Activated CD4-positive, alpha-beta T cell treated with anti-CD3 and anti-CD28 coated beads, Interleukin-2, amount 50 U/mL, for 24 hours (primary cell): ENCODE measurements at regions not wholly inside any gene's neighbourhood (a gene's known extent, or its start where the extent isn't known, plus 50 kb on each side); places are given as distances from the start of the nearest gene placed in this dataset.
"Not testable (repeated sequence)": the region's sequence is repeated elsewhere in the genome, so short reads cannot be mapped to it uniquely, and the experiment has no call there.

ENCODE experiments used
- DNase-seq, 2 donors: peaks; one replicate each; pipeline ENCODE4 v3.0.0-alpha.2; 2020; ENCODE audit warnings: low read depth in 1 of 2, low spot score in 1 of 2

DNA sequence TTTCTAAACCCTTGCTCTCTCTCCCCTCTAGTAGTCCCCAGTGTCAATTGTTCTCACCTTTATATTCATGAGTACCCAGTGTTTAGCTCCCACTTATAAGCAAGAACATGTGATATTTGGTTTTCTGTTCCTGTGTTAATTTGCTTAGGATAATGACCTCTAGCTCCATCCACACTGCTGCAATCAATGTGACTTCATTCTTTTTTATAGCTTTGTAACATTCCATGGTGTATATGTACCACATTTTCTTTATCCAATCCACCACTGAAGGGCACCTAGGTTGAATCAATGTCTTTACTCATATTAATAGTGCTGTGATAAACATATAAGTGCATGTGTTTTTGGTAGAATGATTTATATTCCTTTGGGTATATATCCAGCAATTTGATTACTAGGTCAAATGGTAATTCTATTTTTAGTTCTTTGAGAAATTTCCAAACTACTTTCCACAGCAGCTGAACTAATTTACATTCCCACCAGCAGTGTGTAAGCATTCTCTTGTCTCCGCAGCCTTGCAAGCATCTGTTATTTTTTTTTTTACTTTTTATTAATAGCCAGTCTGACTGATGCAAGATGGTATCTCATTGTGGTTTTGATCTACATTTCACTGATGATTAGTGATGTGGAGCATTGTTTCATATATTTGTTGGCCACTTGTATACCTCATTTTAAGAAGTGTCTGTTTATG, 277.8 kb downstream of the LTN1 start:
- DNase-seq: no peak

DNA sequence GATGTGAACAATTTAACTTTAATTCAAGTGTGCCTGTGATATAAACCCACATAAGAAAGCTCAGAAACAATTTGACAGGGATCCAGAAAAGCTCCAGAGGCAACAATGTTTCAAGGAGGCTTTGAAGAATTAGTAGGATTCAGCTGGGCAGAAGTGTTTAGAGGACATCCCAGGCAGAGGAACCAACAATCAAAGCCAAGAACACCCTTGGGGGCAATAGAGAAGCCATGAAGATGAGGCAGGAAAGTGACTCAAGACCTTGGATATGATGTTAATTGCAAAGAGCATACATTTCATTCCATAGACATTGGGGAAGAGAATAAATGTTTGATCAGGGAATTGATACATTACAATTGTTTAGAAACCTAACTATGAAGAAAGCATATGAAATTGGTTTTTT, 280.3 kb downstream of the LTN1 start:
- no peak for DNase-seq

DNA sequence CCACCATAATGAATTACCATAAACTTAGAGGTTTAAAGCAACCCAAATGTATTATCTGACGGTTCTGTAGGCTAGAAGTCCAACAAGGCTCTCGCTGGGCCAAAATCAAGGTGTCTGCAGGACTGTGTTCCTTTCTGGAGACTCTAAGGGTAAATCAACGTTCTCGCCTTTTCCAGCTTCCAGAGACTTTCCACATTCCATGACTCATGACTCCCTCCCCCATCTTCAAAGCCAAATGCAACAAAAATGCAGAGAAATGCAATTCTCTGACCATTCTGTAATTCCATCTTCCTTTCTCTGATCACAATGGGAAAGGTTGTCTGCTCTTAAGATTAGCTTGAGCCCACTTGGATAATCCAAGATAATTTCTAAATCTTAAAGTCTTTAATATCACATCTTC, 287.1 kb downstream of the LTN1 start:
- no peak for DNase-seq

DNA sequence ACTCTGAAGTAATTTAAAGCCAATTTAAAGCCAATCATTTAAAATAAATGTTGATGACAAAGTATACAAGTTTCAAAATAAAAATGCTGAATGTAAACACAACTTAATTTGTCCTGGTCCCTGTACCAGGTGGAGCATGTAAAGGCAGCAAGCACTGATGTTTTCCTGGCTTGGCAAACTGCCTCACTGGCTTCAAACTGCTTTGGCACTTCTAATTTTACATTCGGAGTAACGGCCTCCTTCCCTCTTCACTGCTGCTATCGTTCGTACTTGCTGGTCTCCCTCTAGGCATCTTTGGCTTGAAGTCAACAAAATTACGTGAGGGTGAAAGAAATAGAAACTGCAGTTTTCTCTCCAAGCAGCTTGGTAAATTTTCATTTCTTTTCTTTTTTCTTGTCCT, 287.9 kb downstream of the LTN1 start:
- DNase-seq: no peak

- DNase-seq: no peak
Measured at GRCh38 chr21:28703861-28704260, 288.8 kb downstream of the LTN1 start.

GRCh38 chr21:28699596-28700259, 292.9 kb downstream of the LTN1 start:
- no peak for DNase-seq

DNA sequence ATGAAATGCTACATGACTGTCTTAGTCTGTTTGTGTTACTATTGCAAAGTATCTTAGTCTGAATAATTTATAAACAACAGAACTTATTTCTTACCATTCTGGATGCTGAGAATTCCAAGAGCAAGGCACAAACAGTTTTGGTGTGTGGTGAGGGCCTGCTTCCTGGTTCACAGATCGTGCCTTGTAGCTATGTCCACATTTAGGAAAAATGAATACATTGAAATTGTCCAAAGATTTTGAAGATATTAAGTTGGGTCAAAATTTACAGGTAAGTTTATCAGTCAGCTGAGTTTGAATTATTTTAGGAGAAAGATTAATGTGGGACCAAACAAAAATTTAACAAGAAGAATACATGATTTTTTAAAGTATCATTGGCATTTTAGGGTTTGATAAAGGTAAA, 293.5 kb downstream of the LTN1 start:
- no peak for DNase-seq

- DNase-seq: no peak
Measured at GRCh38 chr21:28696844-28697410, 295.8 kb downstream of the LTN1 start.

- DNase-seq: no peak
Measured at GRCh38 chr21:28693476-28693875, 299.2 kb downstream of the LTN1 start.

GRCh38 chr21:28690196-28690595, 302.5 kb downstream of the LTN1 start:
- DNase-seq: no peak

- no peak for DNase-seq
Measured at GRCh38 chr21:28688381-28688780, 304.3 kb downstream of the LTN1 start.

GRCh38 chr21:28687586-28687985, 305.1 kb downstream of the LTN1 start:
- DNase-seq: no peak

GRCh38 chr21:28683982-28684752, 308.5 kb downstream of the LTN1 start:
- no peak for DNase-seq

DNA sequence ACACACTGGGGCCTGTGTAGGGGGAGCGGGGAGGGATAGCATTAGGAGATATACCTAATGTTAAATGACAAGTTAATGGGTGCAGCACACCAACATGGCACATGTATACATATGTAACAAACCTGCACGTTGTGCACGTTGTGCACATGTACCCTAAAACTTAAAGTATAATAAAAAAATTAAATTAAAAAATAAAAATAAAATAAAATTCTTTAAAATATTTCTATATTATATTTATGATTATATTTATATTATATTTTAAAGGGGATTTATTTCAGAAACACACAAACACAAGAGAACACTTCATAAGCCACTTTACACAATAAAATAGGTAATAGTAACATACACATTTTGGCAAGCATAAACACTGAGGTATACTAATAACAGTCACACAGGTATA, 309.8 kb downstream of the LTN1 start:
- not testable (repeated sequence) for DNase-seq

- DNase-seq: not testable (repeated sequence)
Measured at GRCh38 chr21:28677096-28677495, 315.6 kb downstream of the LTN1 start.

DNA sequence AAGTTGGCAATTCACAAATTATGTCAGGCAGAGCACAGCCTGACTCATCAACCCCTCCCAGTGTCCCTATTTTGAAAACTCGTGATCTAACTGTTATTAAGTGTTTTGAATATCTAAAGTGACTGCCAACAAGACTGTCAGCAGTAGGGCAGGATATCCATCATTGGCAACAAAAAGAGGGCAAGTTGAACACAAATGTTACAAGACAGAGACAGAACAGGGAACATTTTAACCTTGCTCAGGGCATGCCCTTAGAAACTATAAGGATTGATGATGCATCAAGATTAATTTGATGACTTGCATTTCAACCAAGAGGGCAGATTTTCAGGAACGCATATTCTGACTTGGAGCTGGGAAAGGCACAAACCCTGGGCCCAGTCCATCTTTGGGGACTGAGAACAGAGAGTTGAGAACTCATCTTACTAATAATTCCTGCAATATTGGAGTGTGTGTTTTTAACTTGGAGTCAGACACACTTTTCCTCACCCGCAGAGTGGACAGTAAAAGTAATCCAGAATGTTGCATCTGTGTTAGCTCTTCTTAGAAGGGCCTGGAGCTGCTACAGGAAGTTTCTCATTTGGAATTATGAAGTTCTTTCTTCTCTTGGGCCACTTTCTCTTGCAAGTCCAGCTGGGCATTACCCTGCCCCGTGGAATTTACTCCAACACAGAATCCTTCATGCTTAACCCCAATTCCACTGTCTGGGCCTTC, 317.2 kb downstream of the LTN1 start:
- DNase-seq: no peak

- DNase-seq: no peak
Measured at GRCh38 chr21:28674763-28675162, 317.9 kb downstream of the LTN1 start.

- DNase-seq: no peak
Measured at GRCh38 chr21:28671549-28672195, 321.0 kb downstream of the LTN1 start.

DNA sequence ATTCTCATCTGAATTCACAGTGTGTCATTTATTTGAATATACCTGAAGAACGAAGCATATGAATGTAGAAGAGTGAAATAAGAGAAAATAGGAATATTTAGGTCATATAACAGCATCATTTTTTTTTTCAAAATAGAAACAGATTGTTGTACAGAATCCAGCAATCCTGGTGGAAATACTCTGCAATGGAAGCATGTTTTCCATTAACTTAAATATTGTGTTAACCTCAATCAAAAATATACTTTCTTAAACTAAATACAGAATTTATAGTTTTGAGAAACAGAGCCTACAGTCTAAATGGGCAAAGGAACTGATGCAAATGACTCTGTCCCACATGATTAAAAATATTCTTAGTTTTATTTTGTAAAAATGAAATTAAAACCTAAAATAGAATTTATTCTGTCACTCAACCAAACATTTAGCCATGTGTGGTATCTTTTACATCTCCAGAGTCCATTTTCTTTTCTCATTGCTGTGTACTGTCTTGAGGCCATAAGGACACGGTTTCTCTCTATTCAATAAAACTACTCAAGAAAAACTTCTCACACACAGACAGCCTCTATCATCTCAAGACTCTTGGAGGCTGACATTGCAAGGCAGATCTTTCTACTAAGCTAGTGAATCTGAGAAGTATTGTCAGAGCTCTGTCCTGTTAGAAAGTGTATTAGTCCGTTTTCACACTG, 322.6 kb downstream of the LTN1 start:
- DNase-seq: no peak

DNA sequence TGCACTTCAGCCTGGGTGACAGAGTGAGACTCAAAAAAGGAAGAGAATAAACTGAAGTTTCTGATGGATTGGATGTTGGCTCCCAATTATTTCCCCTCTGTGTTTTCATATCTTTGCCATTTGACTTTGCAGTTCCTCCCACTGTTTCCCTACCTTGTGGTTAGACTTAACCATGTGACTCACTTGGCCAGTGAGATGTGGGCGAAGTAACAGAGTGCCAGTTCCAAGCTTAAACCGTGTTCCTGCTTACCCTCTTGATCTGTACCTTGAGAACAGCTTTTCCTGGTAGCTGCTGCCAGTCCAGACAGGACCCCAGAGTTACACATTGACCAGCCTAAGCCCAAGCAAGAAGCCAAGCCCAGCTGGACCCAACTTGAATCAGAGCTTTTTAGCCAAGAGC, 323.4 kb downstream of the LTN1 start:
- no peak for DNase-seq
